GM18507 (cell line): ENCODE measurements at regions not wholly inside any gene's neighbourhood (a gene's known extent, or its start where the extent isn't known, plus 50 kb on each side); places are given as distances from the start of the nearest gene placed in this dataset.
"Not testable (repeated sequence)": the region's sequence is repeated elsewhere in the genome, so short reads cannot be mapped to it uniquely, and the experiment has no call there.

Experiments used
- DNase-seq: peaks from one replicate; pipeline ENCODE4 v3.0.0; 2011; ENCODE audit warnings: low read depth; ENCODE audit not compliant: insufficient read length; ENCODE audit errors: extremely low spot score
- FAIRE-seq: peaks from 2 replicates; lab custom pipeline; 2011; peaks lifted over from hg19 to GRCh38; lab: Jason Lieb, UNC

GRCh38 chr6:20334962-20335361 lies 66.7 kb upstream of the E2F3 start:
- FAIRE-seq: no peak
- DNase-seq: no peak

DNA sequence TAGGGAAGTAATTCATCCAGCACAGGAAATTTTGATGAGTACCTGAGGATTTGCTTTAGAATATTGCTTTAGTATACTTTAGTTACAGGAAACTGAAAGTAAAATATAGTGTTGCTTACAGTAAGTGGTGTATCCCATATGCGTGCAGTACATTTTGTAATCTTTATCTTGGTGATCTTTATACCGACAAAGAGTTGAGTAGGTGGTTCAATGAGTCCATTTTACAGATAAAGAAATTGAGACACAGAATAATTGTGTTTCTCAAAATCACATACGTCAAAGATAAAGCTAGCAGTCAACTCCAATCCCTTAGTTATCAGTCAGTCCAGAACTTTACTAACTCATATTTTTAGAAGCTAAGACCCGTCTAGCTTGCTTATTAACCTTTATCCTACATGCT lies 65.8 kb upstream of the E2F3 start:
- no peak for FAIRE-seq

GRCh38 chr6:20338156-20338555 lies 63.5 kb upstream of the E2F3 start:
- no peak for FAIRE-seq
- no peak for DNase-seq

More for the DNA sequence above, 65.8 kb upstream of the E2F3 start:
- no peak for DNase-seq

DNA sequence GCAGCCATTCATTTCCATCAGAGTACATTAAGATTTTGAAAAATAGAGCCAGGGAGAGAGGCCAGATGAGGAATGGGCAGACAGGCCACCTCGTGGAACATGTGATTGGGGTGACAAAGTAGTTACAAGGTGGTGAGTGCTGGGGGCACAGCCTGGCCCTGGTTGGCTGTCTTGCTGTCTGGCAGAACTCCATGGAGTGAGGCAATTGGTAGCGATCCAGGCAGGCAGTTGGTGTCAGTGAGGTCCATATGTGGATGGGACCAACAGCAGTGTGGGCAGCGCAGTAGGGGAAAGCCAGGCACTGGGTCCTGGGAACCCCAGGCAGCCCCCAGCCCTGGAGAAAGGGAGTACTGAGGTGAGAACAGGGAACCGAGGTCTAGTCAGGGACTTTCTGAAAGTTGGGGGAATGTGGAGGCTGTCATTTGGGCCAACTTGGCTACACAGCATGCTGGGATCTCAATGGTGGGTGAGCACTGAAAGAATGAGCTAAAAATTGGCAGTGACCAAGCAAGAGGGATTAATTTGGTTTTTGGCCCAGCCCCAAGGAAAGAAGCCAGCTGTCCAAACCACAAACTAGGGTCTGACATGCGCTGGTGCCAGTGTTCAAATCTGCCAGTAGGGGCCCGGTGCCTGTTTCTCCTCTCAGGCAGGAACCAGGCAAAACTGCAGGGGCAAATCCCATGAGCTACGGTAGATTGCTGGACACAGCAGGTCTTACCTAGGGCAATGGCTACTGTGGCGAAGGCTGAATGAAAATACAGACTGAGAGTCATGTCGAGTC lies 61.4 kb upstream of the E2F3 start:
- DNase-seq (no peak), FAIRE-seq (no peak)

DNA sequence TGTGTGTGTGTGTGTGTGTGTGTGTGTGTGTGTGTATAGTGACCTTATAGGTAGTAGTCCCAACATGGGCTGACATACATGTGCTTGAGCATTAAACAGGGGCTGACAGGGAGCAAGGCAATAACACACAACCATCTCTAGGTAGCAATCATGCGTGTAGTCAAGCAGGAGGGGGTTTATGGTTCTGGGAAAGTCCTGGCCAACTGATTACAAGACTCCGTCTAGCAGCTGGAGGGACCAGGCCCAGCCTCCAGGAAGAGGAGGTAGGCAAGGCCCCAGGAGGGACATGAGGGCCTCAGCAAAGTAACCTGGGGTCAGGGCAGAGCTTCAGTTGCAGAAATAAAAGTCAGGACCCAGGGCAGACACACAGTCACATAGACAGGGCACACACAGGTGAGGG lies 60.6 kb upstream of the E2F3 start:
- DNase-seq (no peak), FAIRE-seq (no peak)

- FAIRE-seq (no peak), DNase-seq (no peak)
Observed at GRCh38 chr6:20341564-20341963, 60.1 kb upstream of the E2F3 start.

- not testable (repeated sequence) for FAIRE-seq, DNase-seq
Observed at GRCh38 chr6:20346948-20347347, 54.7 kb upstream of the E2F3 start.

DNA sequence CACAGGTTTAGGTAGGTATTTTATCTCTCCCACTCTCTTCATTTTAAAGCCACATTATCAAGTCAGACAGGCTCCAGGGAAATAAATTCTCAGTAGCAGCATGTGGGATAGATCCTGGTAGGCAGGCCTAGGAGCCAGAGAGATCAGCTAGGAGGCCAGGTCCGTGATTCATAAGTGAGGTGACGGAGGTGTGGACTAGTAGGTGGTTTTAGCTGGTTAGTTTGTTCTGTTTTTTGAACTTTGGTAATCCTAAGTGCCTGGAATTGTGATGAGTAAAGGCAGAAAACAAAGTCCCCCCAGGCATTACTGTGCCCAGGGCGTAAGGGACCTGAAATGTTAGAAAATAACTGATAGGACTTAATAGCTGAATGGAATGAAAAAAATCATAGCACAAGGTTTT lies 53.6 kb upstream of the E2F3 start:
- DNase-seq (no peak), FAIRE-seq (no peak)

DNA sequence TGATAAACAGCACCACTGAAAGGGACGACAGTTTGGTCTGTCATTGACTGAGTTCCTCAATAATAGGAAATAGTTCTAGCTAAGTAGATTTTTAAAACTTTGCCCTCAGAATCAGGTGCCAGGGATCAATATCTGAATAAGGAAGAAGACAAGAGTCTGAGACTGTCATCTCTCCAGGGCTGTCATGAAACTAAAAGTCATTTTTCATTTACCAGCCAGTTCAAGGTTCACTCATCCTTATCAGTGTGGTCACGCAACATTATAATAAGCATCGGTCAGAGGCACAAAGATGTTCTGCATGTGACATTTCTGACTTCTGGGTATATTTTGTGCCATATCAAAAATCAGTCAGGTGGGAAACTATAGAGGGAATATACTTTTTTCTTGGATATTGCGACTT lies 52.5 kb upstream of the E2F3 start:
- no peak for DNase-seq
- no peak for FAIRE-seq

DNA sequence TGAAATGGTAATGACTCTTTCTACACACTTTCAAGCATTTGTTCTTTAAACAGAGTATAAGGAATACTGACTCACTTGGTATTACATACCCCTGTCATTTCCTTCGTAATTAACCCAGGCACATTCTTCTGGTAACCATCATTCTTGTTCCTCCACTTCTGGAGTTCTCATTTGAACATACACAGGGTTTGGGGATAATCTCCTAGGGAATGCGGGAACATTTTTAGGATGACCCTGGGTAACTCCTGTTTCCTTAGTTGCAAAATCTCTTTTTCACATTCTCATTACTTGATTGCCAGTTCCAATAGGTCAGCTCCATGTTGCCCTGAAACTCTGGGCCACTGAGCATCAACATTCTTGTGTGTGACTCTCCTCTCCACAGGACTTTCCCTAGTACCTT lies 51.5 kb upstream of the E2F3 start:
- DNase-seq (no peak), FAIRE-seq (no peak)

- DNase-seq (no peak), FAIRE-seq (no peak)
Observed at GRCh38 chr6:20351534-20351933, 50.1 kb upstream of the E2F3 start.
